Fibroblast of villous mesenchyme (primary cell): ENCODE measurements at regions not wholly inside any gene's neighbourhood (a gene's known extent, or its start where the extent isn't known, plus 50 kb on each side); places are given as distances from the start of the nearest gene placed in this dataset.

ENCODE experiments used
- DNase-seq: peaks from one replicate; pipeline ENCODE4 v3.0.0-alpha.2; 2010; ENCODE audit warnings: low read depth
- H3K4me3 ChIP-seq: 2 replicates; pipeline ENCODE4 v1.5.1; 2011; ENCODE audit warnings: low read depth, mild to moderate bottlenecking, low read length
- TF ChIP-seq, protein P1 (sequence below): IDR thresholded peaks from 2 replicates; pipeline ENCODE4 v1.5.1; 2012; ENCODE audit warnings: low read depth, mild to moderate bottlenecking, low read length; ENCODE audit not compliant: insufficient read depth

- DNase-seq: no peak
- no peak overlapping the region for H3K4me3 ChIP-seq
- TF ChIP-seq, protein P1, sequence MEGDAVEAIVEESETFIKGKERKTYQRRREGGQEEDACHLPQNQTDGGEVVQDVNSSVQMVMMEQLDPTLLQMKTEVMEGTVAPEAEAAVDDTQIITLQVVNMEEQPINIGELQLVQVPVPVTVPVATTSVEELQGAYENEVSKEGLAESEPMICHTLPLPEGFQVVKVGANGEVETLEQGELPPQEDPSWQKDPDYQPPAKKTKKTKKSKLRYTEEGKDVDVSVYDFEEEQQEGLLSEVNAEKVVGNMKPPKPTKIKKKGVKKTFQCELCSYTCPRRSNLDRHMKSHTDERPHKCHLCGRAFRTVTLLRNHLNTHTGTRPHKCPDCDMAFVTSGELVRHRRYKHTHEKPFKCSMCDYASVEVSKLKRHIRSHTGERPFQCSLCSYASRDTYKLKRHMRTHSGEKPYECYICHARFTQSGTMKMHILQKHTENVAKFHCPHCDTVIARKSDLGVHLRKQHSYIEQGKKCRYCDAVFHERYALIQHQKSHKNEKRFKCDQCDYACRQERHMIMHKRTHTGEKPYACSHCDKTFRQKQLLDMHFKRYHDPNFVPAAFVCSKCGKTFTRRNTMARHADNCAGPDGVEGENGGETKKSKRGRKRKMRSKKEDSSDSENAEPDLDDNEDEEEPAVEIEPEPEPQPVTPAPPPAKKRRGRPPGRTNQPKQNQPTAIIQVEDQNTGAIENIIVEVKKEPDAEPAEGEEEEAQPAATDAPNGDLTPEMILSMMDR: no peak
Measured at GRCh38 chr13:39855236-39855635, 199.8 kb downstream of the COG6 start.

DNA sequence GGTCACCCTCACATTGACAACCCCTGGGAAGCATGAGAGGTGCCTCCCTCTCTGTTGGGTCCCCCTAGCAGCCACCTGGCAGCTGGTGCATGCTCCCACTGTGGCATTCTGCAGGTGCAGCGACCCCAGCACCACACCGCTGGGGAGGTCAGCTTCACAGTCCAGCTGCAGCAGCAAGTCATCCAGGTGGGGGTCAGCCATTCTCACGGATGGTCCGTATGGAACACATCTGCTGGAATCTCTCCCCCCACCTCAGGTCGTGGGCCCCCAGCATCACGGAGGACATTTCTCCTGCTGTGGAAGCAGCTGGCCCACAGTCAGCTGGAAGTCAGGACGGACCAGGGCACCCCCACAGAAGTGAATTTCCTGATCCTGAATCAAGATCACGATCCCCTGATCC, 201.3 kb downstream of the COG6 start:
- TF ChIP-seq, protein P1: no peak
- no peak overlapping the region for H3K4me3 ChIP-seq
- no peak for DNase-seq

GRCh38 chr13:39858794-39859193, 203.3 kb downstream of the COG6 start:
- TF ChIP-seq, protein P1: no peak
- no peak for DNase-seq
- no peak overlapping the region for H3K4me3 ChIP-seq

DNA sequence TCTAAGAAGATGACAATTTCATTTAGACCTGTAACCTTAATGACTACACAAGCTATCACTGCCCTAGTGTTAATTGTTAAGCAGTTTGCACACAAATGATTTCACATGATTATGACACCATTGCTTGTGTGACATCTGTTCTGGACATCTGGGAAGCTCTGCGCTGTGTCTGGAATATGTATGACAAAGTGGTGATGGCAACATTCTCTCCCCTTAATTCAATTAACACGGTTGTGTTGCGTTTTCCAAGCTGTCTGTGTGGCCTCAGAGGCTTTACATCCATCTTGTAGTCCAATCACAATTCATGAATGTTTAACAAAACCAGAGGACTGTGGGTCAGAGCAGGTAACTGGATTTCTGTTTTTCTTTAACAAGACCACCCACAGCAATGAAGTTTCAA, 204.4 kb downstream of the COG6 start:
- TF ChIP-seq, protein P1: no peak
- no peak overlapping the region for H3K4me3 ChIP-seq
- no peak for DNase-seq

- DNase-seq: no peak
- TF ChIP-seq, protein P1: no peak
Measured at GRCh38 chr13:39862900-39863299, 207.4 kb downstream of the COG6 start.

GRCh38 chr13:39864221-39864620, 208.8 kb downstream of the COG6 start:
- TF ChIP-seq, protein P1: no peak

More at GRCh38 chr13:39862900-39863299, 207.4 kb downstream of the COG6 start:
- no peak overlapping the region for H3K4me3 ChIP-seq

GRCh38 chr13:39866722-39867121, 211.3 kb downstream of the COG6 start:
- DNase-seq: no peak
- TF ChIP-seq, protein P1: no peak
- H3K4me3 ChIP-seq: no peak overlapping the region

More at GRCh38 chr13:39864221-39864620, 208.8 kb downstream of the COG6 start:
- H3K4me3 ChIP-seq: no peak overlapping the region
- no peak for DNase-seq
